ENCODE measurements at regions not wholly inside any gene's neighbourhood (a gene's known extent, or its start where the extent isn't known, plus 50 kb on each side); places are given as distances from the start of the nearest gene placed in this dataset.

DNA sequence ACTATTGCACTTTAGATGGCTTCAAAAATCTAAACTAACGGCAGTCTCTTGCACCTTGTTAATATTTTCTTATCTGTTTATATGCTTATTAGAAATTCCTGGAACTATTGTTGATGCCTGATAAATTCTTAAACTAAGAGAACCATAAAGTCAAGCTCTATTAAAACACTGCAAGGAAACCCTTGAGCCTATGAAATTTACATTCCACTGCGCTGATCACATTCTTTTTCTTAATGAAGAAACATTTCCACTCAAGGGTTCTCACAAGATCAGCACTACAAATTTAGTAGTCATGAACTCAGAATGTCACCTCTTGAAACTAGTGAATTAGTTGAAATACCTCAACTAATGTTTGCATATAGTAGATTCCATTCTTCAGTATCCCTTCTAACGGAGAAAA is 331.8 kb upstream of the SLC8A1 start (continued):
- no peak for TF ChIP-seq GABPA (IDR thresholded peaks at IDR 0.05 in 1 of 2, conservative IDR thresholded peaks at IDR 0.05 in 1 of 2)

DNA sequence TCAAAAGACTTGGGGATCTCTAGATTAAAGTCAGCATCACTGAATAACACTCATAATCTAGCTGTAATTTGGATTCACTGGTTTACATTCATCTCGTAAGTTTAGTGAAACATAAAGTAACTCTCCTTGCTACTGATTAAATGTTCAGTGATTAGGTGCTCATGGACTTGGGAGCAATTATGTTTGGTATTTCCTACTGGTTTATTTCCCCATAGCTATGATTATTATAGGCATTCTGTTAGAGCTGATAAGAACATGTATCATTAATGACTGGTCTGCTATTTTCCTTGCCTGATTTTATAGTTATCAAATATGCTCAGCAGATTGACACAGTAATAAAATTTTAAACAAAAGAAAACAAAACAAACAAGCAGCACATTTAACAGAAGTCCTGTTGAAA is 334.7 kb upstream of the SLC8A1 start:
- no peak for DNase-seq (ENCODE audit: low spot score)
- Histone ChIP-seq H3K4me3 (ENCODE audit: low read depth in 1 of 3, low read length in 3 of 3) (no peak overlapping the region), H3K4me1 (ENCODE audit: control insufficient read depth in 4 of 4, insufficient read depth in 4 of 4, low read length in 3 of 4) (no peaks in the 10 kb centered on the region), H3K27ac (ENCODE audit: low read depth in 1 of 2, low read length in 2 of 2) (no peak overlapping the region), H3K9me3 (ENCODE audit: control insufficient read depth in 4 of 4, low read length in 3 of 4) (no peaks in the 10 kb centered on the region), H3K36me3 (ENCODE audit: control insufficient read depth in 4 of 4, insufficient read depth in 3 of 4, low read depth in 1 of 4, low read length in 3 of 4) (no peaks in the 10 kb centered on the region), H3K27me3 (ENCODE audit: control insufficient read depth in 4 of 4, insufficient read depth in 4 of 4, low read length in 3 of 4) (no peaks in the 10 kb centered on the region), H3K9ac (ENCODE audit: low read depth in 1 of 2, low read length in 2 of 2) (no peak overlapping the region)
- TF ChIP-seq, protein P1, sequence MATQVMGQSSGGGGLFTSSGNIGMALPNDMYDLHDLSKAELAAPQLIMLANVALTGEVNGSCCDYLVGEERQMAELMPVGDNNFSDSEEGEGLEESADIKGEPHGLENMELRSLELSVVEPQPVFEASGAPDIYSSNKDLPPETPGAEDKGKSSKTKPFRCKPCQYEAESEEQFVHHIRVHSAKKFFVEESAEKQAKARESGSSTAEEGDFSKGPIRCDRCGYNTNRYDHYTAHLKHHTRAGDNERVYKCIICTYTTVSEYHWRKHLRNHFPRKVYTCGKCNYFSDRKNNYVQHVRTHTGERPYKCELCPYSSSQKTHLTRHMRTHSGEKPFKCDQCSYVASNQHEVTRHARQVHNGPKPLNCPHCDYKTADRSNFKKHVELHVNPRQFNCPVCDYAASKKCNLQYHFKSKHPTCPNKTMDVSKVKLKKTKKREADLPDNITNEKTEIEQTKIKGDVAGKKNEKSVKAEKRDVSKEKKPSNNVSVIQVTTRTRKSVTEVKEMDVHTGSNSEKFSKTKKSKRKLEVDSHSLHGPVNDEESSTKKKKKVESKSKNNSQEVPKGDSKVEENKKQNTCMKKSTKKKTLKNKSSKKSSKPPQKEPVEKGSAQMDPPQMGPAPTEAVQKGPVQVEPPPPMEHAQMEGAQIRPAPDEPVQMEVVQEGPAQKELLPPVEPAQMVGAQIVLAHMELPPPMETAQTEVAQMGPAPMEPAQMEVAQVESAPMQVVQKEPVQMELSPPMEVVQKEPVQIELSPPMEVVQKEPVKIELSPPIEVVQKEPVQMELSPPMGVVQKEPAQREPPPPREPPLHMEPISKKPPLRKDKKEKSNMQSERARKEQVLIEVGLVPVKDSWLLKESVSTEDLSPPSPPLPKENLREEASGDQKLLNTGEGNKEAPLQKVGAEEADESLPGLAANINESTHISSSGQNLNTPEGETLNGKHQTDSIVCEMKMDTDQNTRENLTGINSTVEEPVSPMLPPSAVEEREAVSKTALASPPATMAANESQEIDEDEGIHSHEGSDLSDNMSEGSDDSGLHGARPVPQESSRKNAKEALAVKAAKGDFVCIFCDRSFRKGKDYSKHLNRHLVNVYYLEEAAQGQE (IDR thresholded peaks at IDR 0.05), result no peak
- TF ChIP-seq, protein P2, sequence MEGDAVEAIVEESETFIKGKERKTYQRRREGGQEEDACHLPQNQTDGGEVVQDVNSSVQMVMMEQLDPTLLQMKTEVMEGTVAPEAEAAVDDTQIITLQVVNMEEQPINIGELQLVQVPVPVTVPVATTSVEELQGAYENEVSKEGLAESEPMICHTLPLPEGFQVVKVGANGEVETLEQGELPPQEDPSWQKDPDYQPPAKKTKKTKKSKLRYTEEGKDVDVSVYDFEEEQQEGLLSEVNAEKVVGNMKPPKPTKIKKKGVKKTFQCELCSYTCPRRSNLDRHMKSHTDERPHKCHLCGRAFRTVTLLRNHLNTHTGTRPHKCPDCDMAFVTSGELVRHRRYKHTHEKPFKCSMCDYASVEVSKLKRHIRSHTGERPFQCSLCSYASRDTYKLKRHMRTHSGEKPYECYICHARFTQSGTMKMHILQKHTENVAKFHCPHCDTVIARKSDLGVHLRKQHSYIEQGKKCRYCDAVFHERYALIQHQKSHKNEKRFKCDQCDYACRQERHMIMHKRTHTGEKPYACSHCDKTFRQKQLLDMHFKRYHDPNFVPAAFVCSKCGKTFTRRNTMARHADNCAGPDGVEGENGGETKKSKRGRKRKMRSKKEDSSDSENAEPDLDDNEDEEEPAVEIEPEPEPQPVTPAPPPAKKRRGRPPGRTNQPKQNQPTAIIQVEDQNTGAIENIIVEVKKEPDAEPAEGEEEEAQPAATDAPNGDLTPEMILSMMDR (IDR thresholded peaks at IDR 0.05; ENCODE audit: low read depth, low read length, missing input control), result no peak
- TF ChIP-seq GABPA (IDR thresholded peaks at IDR 0.05 in 1 of 2, conservative IDR thresholded peaks at IDR 0.05 in 1 of 2) (no peak), FOXA2 (IDR thresholded peaks at IDR 0.05) (no peak), JUND (IDR thresholded peaks at IDR 0.05) (no peak), YY1 (IDR thresholded peaks at IDR 0.05) (no peak), NR2F2 (IDR thresholded peaks at IDR 0.05) (no peak), RAD21 (IDR thresholded peaks at IDR 0.05) (no peak), RXRA (IDR thresholded peaks at IDR 0.05) (no peak), HNF4A (conservative IDR thresholded peaks at IDR 0.05) (no peak), SP1 (IDR thresholded peaks at IDR 0.05) (no peak), TAF1 (conservative IDR thresholded peaks at IDR 0.05) (no peak), EGR1 (IDR thresholded peaks at IDR 0.05; ENCODE audit: low read depth in 2 of 2) (no peak), HNF4G (IDR thresholded peaks at IDR 0.05) (no peak)
- TF ChIP-seq, protein P3, sequence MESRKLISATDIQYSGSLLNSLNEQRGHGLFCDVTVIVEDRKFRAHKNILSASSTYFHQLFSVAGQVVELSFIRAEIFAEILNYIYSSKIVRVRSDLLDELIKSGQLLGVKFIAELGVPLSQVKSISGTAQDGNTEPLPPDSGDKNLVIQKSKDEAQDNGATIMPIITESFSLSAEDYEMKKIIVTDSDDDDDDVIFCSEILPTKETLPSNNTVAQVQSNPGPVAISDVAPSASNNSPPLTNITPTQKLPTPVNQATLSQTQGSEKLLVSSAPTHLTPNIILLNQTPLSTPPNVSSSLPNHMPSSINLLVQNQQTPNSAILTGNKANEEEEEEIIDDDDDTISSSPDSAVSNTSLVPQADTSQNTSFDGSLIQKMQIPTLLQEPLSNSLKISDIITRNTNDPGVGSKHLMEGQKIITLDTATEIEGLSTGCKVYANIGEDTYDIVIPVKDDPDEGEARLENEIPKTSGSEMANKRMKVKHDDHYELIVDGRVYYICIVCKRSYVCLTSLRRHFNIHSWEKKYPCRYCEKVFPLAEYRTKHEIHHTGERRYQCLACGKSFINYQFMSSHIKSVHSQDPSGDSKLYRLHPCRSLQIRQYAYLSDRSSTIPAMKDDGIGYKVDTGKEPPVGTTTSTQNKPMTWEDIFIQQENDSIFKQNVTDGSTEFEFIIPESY (IDR thresholded peaks at IDR 0.05), result no peak
- TF ChIP-seq, protein P4, sequence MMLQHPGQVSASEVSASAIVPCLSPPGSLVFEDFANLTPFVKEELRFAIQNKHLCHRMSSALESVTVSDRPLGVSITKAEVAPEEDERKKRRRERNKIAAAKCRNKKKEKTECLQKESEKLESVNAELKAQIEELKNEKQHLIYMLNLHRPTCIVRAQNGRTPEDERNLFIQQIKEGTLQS (IDR thresholded peaks at IDR 0.05), result no peak
- TF ChIP-seq, protein P5, sequence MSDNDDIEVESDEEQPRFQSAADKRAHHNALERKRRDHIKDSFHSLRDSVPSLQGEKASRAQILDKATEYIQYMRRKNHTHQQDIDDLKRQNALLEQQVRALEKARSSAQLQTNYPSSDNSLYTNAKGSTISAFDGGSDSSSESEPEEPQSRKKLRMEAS (IDR thresholded peaks at IDR 0.05), result no peak
- 51% methylated on average over 1 of the region's 1 CpG for WGBS
